Osteoblast (primary cell): ENCODE measurements at regions not wholly inside any gene's neighbourhood (a gene's known extent, or its start where the extent isn't known, plus 50 kb on each side); places are given as distances from the start of the nearest gene placed in this dataset.

Experiments used
- DNase-seq: peaks from one replicate; pipeline ENCODE4 v3.0.0; 2011; ENCODE audit warnings: low spot score, mixed read lengths; ENCODE audit not compliant: insufficient read length; ENCODE audit errors: missing footprints
- H2AFZ ChIP-seq: 2 replicates; pipeline ENCODE4 v1.6.0; 2011; ENCODE audit warnings: mild to moderate bottlenecking, low read length
- H3K27ac ChIP-seq: 2 replicates; pipeline ENCODE4 v1.5.1; 2011; ENCODE audit warnings: mild to moderate bottlenecking, low read depth, low read length, moderate library complexity
- H3K27me3 ChIP-seq: 2 replicates; pipeline ENCODE4 v1.6.0; 2012; ENCODE audit warnings: mild to moderate bottlenecking, control low read depth, inconsistent platforms, low read length, moderate library complexity; ENCODE audit not compliant: insufficient read depth
- H3K36me3 ChIP-seq: 2 replicates; pipeline ENCODE4 v1.5.1; 2011; ENCODE audit warnings: mild to moderate bottlenecking, low read length, control low read depth, moderate library complexity; ENCODE audit not compliant: insufficient read depth
- H3K4me1 ChIP-seq: 2 replicates; pipeline ENCODE4 v1.5.1; 2011; ENCODE audit warnings: mild to moderate bottlenecking, low read length, control low read depth, moderate library complexity; ENCODE audit not compliant: insufficient read depth
- H3K4me2 ChIP-seq: 2 replicates; pipeline ENCODE4 v1.6.0; 2011; ENCODE audit warnings: mild to moderate bottlenecking, low read length; ENCODE audit not compliant: insufficient read depth
- H3K4me3 ChIP-seq: fragments of 200-600 bp; sonication (generic); 3 replicates; pipeline ENCODE4 v1.5.1; 2012; ENCODE audit warnings: mild to moderate bottlenecking, low read length, inconsistent platforms; ENCODE audit not compliant: insufficient read depth
- H3K79me2 ChIP-seq: 2 replicates; pipeline ENCODE4 v1.6.0; 2012; ENCODE audit warnings: mild to moderate bottlenecking, low read length, control low read depth, inconsistent platforms; ENCODE audit not compliant: insufficient read depth
- H3K9me3 ChIP-seq: 2 replicates; pipeline ENCODE4 v1.5.1; 2011; ENCODE audit warnings: low read depth, low read length, control low read depth
- H4K20me1 ChIP-seq: 2 replicates; pipeline ENCODE4 v1.6.0; 2012; ENCODE audit warnings: mild to moderate bottlenecking, low read length, control low read depth; ENCODE audit not compliant: insufficient read depth
- TF ChIP-seq, protein P1 (sequence below): IDR thresholded peaks from 2 replicates; pipeline ENCODE4 v1.5.1; 2011; ENCODE audit warnings: mild to moderate bottlenecking, low read depth, low read length, moderate library complexity; ENCODE audit errors: extremely low read depth

DNA sequence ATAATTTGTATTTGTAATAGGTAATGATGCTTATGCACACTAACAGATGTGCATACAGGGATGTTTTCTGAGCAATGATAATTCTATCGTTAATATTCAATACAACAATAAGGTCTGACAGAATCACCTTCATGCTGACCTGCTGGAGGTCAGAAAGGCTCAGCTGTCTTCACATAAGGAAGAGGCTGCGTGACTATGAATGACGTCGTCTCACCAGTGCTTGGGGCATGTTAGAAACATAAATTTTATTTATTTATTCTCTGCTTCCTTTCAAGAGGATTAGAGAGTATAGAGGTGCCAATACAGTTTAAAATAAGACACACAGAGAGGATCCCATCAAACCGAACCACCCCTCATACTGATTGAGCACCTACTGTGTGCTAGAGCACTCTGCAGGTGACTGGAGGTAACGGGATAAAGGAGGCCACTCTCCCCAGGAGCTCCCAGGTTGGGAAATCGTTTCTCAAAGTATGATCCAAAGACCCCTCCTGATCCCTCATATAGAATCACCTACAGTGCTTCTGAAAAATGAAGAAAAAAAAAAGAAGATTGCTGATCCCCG lies 265.6 kb upstream of the NPVF start:
- H3K9me3 ChIP-seq, result no peaks in the 10 kb centered on the region
- DNase-seq, result no peak
- H3K4me1 ChIP-seq, result no peaks in the 10 kb centered on the region
- TF ChIP-seq, protein P1, sequence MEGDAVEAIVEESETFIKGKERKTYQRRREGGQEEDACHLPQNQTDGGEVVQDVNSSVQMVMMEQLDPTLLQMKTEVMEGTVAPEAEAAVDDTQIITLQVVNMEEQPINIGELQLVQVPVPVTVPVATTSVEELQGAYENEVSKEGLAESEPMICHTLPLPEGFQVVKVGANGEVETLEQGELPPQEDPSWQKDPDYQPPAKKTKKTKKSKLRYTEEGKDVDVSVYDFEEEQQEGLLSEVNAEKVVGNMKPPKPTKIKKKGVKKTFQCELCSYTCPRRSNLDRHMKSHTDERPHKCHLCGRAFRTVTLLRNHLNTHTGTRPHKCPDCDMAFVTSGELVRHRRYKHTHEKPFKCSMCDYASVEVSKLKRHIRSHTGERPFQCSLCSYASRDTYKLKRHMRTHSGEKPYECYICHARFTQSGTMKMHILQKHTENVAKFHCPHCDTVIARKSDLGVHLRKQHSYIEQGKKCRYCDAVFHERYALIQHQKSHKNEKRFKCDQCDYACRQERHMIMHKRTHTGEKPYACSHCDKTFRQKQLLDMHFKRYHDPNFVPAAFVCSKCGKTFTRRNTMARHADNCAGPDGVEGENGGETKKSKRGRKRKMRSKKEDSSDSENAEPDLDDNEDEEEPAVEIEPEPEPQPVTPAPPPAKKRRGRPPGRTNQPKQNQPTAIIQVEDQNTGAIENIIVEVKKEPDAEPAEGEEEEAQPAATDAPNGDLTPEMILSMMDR, result no peak
- H3K4me2 ChIP-seq, result no peak overlapping the region
- no peaks in the 10 kb centered on the region for H4K20me1 ChIP-seq
- no peak overlapping the region for H3K4me3 ChIP-seq
- H3K27me3 ChIP-seq, result no peaks in the 10 kb centered on the region
- H3K36me3 ChIP-seq, result no peaks in the 10 kb centered on the region
- H3K27ac ChIP-seq, result no peak overlapping the region
- H3K79me2 ChIP-seq, result no peaks in the 10 kb centered on the region
- H2AFZ ChIP-seq, result no peak overlapping the region

DNA sequence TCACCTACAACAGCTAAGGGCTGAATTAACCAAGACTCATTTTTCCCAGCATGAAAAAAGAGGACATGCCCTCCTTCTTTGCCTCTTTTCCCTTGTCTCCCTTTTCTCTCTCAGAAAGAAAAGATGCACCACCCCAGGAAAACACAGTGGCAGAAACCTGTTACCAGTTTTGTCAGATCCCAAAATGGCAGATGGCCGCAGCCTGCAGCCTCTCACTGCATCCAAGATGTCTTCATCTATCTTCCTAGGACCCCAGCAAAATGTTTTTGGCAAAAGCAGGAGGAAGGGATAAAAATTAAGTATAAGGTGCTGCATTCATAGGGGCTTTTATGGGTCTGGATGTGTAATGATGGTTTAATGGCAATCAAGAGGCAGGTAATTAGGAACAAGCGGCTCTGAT lies 266.6 kb upstream of the NPVF start:
- no peak overlapping the region for H2AFZ ChIP-seq
- H4K20me1 ChIP-seq, result no peaks in the 10 kb centered on the region
- TF ChIP-seq, protein P1, result no peak
- H3K79me2 ChIP-seq, result no peaks in the 10 kb centered on the region
- no peaks in the 10 kb centered on the region for H3K27me3 ChIP-seq
- H3K4me3 ChIP-seq, result no peak overlapping the region
- no peaks in the 10 kb centered on the region for H3K4me1 ChIP-seq
- no peaks in the 10 kb centered on the region for H3K36me3 ChIP-seq
- no peaks in the 10 kb centered on the region for H3K9me3 ChIP-seq
- no peak for DNase-seq
- no peak overlapping the region for H3K27ac ChIP-seq
- H3K4me2 ChIP-seq, result no peak overlapping the region

DNA sequence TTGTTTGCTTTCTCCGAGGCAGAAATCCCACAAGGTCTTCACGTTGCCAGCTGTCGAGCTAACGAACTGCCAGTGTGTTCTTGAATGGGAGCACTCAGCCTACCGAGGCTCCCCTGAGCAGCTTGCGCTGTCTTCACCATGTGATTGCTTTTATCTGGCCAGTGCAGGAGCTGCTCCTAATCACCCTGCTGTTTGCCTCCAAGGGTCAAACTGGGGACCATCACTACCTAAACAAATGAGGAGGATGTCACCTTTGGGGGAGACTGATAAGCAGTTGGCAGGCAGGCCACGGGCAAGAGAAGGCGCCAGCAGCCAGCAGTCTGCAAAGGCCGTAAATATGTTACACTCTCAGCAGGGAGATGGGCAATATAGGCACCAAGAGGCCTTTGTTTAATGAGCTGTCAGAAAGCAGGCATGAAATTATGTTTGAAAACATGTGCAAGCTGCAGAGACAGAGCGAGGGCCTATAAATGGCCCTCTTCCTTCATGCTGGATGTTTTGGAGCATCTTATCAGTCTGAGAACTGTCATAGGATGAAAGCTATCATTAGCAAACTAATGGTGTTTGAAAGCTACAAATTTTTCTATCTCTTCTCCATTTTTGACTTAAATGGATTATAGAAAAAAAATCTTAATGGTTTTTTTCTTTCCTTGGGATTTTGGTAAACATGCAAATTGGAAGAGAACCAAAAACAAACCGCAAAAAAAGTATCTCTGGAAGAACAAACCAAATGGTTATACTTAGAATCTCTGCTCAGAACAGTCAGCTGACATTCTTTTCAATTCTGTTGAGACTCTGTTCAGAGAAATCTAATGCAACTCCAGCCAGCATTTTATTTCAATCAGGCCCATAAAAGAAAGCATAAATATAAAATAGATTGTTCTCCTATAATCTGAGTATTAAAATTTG lies 267.3 kb upstream of the NPVF start:
- DNase-seq, result no peak
- H2AFZ ChIP-seq, result no peak overlapping the region
- no peaks in the 10 kb centered on the region for H3K4me1 ChIP-seq
- H3K79me2 ChIP-seq, result no peaks in the 10 kb centered on the region
- no peak overlapping the region for H3K27ac ChIP-seq
- TF ChIP-seq, protein P1, result no peak
- H3K4me3 ChIP-seq, result no peak overlapping the region
- H3K27me3 ChIP-seq, result no peaks in the 10 kb centered on the region
- no peaks in the 10 kb centered on the region for H3K36me3 ChIP-seq
- H3K4me2 ChIP-seq, result no peak overlapping the region
- no peaks in the 10 kb centered on the region for H4K20me1 ChIP-seq
- no peaks in the 10 kb centered on the region for H3K9me3 ChIP-seq
